Fibroblast of skin of abdomen (primary cell): ENCODE measurements at regions not wholly inside any gene's neighbourhood (a gene's known extent, or its start where the extent isn't known, plus 50 kb on each side); places are given as distances from the start of the nearest gene placed in this dataset.
"Not testable (repeated sequence)": the region's sequence is repeated elsewhere in the genome, so short reads cannot be mapped to it uniquely, and the experiment has no call there.

ENCODE experiments used
- DNase-seq: peaks from one replicate; pipeline ENCODE4 v3.0.0-alpha.2; 2013

- not testable (repeated sequence) for DNase-seq
Observed at GRCh38 chrX:23458957-23459356, 124.3 kb downstream of the PTCHD1 start.

DNA sequence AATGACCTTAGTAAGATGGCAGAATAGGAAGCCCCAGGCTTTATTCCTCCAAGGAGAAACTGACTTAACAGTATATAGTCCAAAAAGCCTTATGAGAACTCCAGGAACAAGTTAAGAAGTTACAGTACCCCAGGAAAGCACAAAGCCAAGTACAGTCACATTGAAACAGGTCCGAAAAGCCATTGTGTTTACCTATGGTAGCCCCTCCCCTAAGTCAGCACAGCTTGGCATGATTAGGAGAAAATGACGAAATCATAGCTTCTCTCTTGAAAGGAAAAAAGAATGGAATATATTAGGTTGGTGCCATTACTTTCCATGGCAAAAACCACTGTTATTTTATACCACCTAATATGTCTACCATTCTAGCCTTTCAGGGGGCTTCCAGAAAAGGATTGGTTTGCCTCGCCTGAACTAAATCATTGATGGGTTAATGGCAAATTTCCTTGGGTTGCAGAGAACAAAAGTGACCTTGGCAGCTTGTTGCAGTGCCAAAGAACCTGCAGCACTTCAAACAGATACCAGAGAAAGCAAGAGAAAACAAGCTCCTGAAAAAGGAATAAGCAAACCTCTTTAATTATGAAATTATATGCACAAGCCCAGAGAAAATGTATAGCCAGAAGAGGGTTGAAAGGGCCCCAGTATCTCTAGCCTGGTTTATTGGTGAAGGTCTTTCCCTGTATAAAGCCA, 130.6 kb downstream of the PTCHD1 start:
- no peak for DNase-seq

- DNase-seq: no peak
Observed at GRCh38 chrX:23465985-23466384, 131.3 kb downstream of the PTCHD1 start.

DNA sequence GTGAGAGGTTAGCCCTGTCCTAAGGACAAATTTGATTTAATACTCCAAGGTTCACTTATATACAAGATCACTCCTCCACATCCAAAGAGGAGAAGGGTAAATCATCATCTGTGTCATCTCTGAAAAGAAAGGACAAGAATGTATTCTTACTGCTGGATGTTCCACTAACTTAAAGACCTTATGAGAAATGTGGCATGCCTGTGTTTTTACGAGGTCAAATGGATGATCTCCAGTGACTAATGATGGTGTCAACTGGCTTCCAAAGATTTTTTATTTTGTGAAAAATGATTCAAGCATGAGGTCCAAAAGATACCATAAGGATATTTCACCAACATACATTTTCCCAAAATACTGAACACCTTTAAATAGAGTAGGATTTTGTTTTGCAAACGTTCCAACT, 143.4 kb downstream of the PTCHD1 start:
- peak; percentile 2 for DNase-seq

DNA sequence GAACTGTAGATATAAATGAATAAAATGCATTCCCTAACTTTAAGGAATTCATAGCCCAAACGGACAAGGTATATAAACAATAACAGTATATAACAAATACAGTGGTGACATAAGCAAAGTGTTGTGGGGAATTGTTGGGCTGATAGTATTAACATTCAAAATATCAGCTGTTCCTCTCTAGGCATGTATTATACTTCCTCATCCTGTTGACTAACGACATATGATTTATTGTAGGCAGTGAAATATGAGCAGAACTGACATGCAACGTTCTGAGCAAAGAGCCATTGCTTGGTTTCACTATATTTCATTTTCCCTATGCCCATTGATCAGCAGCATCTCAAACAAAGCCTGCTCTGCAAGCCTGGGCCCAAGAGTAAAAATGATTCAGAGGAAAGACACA, 143.9 kb downstream of the PTCHD1 start:
- DNase-seq: no peak

DNA sequence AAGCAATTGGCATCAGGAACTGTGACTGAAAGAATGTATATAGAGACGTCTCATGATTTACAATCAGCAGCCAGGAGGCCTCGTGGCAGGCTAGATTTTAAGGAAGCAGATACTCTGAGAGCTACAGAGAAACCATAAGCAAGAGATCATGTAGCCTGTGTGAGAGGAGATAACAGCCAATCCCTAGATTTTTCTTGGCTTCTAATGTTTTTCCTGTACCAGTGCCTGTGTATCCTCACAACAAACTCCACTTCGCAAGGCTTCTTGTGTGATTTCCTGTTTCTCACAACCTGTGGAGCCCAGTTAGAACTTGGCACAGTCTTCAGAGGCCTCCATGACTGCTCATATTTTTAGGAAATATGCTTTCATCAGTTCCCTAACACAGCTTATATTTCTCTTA, 147.9 kb downstream of the PTCHD1 start:
- no peak for DNase-seq

- DNase-seq: no peak
Observed at GRCh38 chrX:23483396-23483795, 148.7 kb downstream of the PTCHD1 start.

GRCh38 chrX:23493941-23494374, 159.3 kb downstream of the PTCHD1 start:
- no peak for DNase-seq

DNA sequence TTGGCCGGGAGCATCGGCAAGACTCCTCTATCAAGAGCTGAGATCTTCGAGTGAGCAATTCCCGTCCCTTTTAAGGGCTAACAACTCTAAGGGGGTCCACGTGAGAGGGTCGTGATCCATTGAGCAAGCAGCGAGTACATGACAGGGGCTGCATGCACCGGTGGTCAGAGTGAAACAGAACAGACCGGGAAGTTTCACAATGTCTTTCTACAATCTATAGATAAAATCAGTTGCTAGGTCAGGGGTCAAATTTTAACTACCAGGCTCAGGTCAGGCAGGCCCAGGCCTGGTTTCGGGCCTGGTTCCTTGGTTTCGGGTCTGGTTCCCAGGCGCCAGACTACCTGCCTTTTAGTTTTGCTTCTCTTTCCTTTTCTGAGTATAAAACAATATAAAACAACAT, 160.1 kb downstream of the PTCHD1 start:
- DNase-seq: no peak

DNA sequence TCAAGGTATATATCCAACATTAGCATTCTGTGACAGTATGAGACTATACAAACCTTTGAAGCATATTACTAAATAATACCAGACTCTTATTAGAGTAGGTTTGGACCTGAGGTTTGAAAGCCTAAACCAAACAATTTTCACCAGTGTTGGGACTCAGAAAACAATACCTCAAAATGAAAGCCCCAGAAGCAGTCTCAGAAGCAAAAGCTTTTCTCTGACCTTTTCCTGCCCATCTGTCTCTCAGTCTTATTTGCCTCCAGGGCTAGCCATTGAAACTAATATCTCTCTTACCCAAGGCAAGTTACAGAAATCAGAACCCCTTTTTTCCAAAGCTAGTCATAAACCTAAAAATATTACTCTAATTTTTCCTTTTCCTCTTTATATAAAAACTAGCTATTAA, 163.3 kb downstream of the PTCHD1 start:
- no peak for DNase-seq

GRCh38 chrX:23501974-23502373, 165.3 kb upstream of the PRDX4 start:
- no peak for DNase-seq

- DNase-seq: peak; percentile 79
Observed at GRCh38 chrX:23503835-23504539, 163.3 kb upstream of the PRDX4 start.

DNA sequence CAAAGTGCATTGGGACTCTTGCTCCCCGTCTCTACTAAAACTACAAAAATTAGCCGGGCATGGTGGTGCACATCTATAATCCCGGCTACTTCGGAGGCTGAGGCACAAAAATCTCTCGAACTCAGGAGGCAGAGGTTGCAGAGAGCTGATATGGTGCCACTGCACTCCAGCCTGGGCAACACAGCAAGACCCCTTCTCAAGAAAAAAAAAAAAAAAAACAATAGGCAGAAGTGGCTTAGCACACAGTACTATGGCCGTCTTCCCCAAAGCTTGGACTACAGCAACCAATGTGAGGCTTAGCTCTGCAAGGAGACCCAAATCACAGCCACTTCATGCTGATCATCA, 162.8 kb upstream of the PRDX4 start:
- no peak for DNase-seq

DNA sequence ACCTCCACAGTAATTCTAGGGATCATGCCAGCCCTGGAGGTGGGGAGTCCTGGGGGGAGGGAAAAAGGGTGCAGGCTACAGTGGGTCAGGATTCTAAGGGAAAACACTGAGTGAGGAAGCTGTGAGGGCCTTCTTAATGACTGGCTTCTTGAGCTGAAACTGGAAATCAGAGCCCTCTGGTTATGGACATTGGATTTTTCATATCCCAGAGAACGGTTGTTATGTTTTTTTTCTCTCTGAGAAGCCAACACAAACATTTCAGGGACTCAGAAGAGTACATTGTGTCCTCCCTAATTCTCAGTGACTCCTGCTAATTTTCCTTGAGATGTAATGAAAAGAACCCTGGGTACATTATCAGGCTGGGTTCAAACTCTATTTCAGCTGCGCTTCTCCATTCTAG, 162.4 kb upstream of the PRDX4 start:
- no peak for DNase-seq

DNA sequence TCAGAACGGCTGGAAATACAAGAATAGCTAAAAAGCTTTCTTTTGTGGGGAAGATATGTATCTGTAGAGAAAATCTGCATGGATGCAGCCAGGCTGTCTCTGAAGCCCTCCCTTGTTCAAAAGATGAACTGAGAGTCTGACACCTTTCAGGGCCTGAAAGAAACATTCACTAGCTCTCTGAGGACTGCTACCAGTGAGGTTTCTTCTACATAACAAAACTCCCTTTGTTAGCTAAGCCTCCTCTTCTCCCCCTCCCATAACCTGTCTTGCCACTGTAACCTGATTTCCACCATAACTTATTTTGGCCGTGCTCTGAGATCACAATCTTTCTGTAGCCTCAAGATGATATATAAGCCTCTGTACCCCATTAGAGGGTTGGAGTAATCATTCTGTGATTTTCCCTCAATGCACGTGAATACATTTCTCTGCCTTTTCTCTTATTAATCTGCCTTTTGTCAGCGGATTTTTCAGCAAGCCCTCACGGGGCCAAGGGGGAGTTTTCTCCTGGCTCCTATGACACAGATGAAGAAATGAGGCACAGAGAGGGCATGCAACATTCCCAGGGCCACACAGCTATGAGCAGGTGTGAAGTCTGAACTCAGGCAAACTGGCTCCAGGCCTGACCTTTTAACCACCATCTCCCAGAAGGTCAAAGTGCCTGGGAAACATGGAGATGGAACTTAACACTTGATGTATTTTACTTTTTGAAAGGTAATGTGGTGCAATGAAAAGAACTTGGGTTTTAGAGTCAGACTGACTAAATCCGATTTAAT, 161.6 kb upstream of the PRDX4 start:
- no peak for DNase-seq

- DNase-seq: no peak
Observed at GRCh38 chrX:23509256-23509655, 158.0 kb upstream of the PRDX4 start.

DNA sequence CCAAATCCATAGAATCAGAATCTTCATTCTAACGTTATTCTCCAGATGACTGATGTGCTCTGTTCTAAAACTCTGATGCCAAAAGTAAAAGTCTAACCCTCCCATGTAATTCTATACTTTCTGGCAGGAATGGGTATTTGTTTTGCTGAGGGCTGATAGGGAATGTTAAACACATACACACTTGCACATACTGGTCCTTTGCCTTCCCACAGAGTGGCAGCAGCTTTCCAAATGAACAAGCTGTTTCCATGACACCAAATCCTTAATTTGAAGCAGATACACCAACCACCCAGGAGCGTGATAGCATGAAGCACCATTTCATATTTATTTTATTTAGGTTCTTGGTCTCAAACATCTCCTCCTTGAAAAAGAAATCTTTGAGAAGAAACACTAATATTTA, 155.5 kb upstream of the PRDX4 start:
- DNase-seq: no peak

DNA sequence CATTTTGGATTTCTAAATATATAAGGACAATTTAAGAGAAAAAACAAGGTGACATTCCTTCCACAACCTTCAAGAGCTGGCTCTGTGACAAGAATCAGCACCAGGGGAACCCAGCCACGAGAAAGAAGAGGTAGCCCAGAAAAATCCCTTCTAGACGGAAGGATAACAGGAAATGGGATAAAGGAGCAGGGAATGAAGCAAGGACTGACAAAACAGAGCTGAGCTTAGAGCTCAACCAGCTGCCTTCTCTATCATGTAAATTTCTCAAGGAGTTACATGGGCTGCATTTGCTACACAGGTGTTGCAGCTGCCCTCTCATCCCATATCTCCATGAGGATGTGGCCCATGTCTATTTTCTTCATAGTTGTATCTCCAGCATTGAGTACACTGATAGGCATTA, 154.2 kb upstream of the PRDX4 start:
- DNase-seq: no peak

GRCh38 chrX:23514082-23514481, 153.2 kb upstream of the PRDX4 start:
- no peak for DNase-seq

DNA sequence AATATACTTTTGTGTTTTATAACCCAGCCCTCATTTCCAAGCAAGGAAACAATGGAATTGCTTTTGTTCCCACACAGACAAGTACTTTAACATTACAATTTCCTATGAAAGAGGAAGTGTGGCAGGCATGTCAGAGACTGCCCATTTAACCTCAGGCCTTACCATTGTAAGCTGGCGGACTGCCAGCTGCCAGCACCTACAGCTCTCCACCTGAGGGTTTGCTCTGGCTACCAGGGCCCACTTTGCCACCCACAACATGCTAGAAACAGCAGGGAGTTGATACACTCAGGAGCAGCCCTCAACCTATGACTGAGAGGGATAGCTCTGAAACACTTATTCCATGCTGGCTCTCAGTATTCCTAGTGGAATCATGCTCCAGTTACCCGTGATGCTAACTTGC, 152.3 kb upstream of the PRDX4 start:
- no peak for DNase-seq

DNA sequence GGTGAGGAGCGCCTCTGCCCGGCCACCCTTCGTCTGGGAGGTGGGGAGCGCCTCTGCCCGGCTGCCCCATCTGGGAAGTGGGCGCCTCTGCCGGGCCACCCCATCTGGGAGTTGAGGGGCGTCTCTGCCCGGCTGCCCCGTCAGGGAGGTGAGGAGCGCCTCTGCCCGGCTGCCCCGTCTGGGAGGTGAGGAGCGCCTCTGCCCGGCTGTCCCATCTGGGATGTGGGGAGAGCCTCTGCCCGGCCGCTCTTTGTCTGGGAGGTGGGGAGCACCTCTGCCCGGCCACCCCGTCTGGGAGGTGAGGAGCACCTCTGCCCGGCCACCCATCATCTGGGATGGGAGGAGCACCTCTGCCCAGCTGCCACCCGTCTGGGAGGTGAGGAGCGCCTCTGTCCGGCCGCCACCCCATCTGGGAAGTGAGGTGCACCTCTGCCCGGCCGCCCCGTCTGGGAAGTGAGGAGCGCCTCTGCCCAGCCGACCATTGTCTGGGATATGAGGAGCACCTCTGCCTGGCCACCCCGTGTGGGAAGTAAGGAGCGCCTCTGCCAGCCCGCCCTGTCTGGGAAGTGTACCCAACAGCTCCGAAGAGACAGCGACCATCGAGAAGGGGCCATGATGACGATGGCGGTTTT, 144.2 kb upstream of the PRDX4 start:
- DNase-seq: not testable (repeated sequence)

DNA sequence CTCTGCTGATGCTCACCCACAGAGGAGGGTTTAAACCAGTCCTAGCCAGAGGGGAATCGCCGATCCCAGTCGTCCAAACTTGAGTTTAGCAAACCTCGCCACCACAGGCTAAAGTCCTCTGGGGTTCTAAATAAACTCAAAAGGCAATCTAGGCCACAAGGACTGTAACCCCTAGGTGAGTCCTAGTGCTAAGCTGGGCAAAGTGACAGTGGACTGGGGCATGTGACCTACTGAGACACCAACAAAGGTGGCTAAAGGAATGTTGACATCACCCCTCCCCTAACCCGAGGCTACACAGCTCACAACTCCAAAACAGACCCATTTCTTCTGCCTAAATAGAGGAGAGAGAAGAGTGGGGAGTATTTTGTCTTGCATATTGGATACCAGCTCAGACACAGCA, 142.8 kb upstream of the PRDX4 start:
- DNase-seq: no peak

DNA sequence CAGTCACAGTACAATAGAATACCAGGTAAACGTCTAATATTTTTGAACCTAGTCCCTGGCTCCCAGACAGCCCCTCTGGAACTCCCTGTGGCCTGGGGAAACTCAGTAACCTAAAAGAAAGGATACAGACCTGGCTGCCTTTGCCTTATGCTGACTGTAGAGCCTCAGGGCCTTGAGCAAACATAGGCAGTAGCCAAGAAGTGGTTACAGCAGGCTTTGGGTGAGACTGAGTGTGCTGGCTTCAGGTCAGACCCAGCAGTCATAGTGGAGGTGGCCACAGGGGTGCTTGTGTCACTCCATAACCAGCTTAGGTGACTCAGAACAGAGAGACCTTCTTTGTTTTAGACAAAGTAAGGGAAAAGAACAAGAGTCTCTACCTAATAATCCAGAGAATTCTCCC, 141.8 kb upstream of the PRDX4 start:
- DNase-seq: no peak
